ENCODE measurements at regions not wholly inside any gene's neighbourhood (a gene's known extent, or its start where the extent isn't known, plus 50 kb on each side); places are given as distances from the start of the nearest gene placed in this dataset.

DNA sequence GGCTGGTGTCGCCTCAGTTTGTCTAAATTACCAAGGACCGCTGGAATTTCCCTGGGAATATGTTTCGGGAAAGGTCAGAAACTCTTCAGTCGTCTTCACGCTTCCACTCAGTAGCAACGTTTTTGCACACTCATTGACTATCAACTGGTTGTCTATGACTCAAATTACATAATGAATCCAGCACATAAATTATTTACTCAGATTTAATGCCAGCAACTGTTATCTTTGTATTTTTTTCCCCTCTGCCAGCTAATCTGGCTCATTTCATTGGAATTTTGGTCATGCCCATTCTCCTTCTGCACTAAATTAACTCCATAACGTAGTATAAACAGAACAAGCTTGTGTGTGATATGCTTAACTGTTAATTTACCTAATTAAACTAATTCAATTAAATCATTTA lies 372.7 kb upstream of the ZFHX3 start:
- Histone ChIP-seq H3K9me3 (ENCODE audit: control insufficient read depth, insufficient read depth, low read length) (no peaks in the 10 kb centered on the region), H3K79me2 (ENCODE audit: control insufficient read depth, low read length) (no peaks in the 10 kb centered on the region), H3K9me2 (replicated peaks; ENCODE audit: control insufficient read depth, low read length) (no peaks in the 10 kb centered on the region), H3K4me2 (ENCODE audit: low read length) (no peak overlapping the region), H3K27ac (ENCODE audit: low read depth, low read length) (no peak overlapping the region), H3K4me1 (ENCODE audit: control insufficient read depth, low read length) (no peaks in the 10 kb centered on the region), H3K4me3 (ENCODE audit: low read length) (no peak overlapping the region), H3K36me3 (ENCODE audit: control insufficient read depth, low read length) (no peaks in the 10 kb centered on the region), H3F3A (ENCODE audit: control insufficient read depth, insufficient read depth) (no peaks in the 10 kb centered on the region), H3K27me3 (ENCODE audit: control insufficient read depth, low read length) (no peaks in the 10 kb centered on the region), H4K20me1 (ENCODE audit: control insufficient read depth, insufficient read depth, low read depth, low read length) (no peaks in the 10 kb centered on the region)
- TF ChIP-seq, protein P1, sequence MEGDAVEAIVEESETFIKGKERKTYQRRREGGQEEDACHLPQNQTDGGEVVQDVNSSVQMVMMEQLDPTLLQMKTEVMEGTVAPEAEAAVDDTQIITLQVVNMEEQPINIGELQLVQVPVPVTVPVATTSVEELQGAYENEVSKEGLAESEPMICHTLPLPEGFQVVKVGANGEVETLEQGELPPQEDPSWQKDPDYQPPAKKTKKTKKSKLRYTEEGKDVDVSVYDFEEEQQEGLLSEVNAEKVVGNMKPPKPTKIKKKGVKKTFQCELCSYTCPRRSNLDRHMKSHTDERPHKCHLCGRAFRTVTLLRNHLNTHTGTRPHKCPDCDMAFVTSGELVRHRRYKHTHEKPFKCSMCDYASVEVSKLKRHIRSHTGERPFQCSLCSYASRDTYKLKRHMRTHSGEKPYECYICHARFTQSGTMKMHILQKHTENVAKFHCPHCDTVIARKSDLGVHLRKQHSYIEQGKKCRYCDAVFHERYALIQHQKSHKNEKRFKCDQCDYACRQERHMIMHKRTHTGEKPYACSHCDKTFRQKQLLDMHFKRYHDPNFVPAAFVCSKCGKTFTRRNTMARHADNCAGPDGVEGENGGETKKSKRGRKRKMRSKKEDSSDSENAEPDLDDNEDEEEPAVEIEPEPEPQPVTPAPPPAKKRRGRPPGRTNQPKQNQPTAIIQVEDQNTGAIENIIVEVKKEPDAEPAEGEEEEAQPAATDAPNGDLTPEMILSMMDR (IDR thresholded peaks at IDR 0.05; ENCODE audit: low read depth, low read length, poor library complexity, severe bottlenecking) = no peak
- no peak for TF ChIP-seq EZH2phosphoT487 (IDR thresholded peaks at IDR 0.05; ENCODE audit: borderline replicate concordance, low read length)

GRCh38 chr16:73420244-73420643 lies 372.3 kb upstream of the ZFHX3 start:
- no peaks in the 10 kb centered on the region for H3K36me3 ChIP-seq (ENCODE audit: control insufficient read depth, low read length)
- no peak overlapping the region for H3K4me2 ChIP-seq (ENCODE audit: low read length)
- H3K27me3 ChIP-seq (ENCODE audit: control insufficient read depth, low read length) = no peaks in the 10 kb centered on the region
- no peak overlapping the region for H3K27ac ChIP-seq (ENCODE audit: low read depth, low read length)
- H3K79me2 ChIP-seq (ENCODE audit: control insufficient read depth, low read length) = no peaks in the 10 kb centered on the region
- H3K4me3 ChIP-seq (ENCODE audit: low read length) = no peak overlapping the region
- H3K9me2 ChIP-seq (replicated peaks; ENCODE audit: control insufficient read depth, low read length) = no peaks in the 10 kb centered on the region
- H3F3A ChIP-seq (ENCODE audit: control insufficient read depth, insufficient read depth) = no peaks in the 10 kb centered on the region
- H4K20me1 ChIP-seq (ENCODE audit: control insufficient read depth, insufficient read depth, low read depth, low read length) = no peaks in the 10 kb centered on the region
- H3K9me3 ChIP-seq (ENCODE audit: control insufficient read depth, insufficient read depth, low read length) = no peaks in the 10 kb centered on the region
- TF ChIP-seq, protein P1 (IDR thresholded peaks at IDR 0.05; ENCODE audit: low read depth, low read length, poor library complexity, severe bottlenecking) = no peak
- no peak for TF ChIP-seq EZH2phosphoT487 (IDR thresholded peaks at IDR 0.05; ENCODE audit: borderline replicate concordance, low read length)
- H3K4me1 ChIP-seq (ENCODE audit: control insufficient read depth, low read length) = no peaks in the 10 kb centered on the region

DNA sequence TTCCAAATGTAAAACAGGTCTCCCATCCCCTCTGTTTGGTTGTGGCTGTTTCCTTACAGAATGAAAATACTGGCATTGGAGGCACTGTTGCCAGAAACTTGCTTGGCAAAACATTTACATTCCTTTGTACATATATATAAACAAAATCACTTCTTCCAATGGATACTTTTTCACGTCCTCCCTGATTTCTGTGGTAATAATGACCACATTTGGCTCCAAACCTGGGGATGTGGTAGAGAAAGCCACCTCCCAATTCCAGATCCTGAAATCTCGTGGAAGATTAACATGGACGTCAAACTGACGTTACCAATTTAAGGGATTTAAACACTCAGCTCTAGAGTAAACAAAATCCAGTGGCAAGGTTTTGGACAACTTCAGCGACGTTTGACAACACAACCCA lies 370.8 kb upstream of the ZFHX3 start:
- no peaks in the 10 kb centered on the region for H3F3A ChIP-seq (ENCODE audit: control insufficient read depth, insufficient read depth)
- no peaks in the 10 kb centered on the region for H3K9me2 ChIP-seq (replicated peaks; ENCODE audit: control insufficient read depth, low read length)
- H3K27me3 ChIP-seq (ENCODE audit: control insufficient read depth, low read length) = no peaks in the 10 kb centered on the region
- no peaks in the 10 kb centered on the region for H3K4me1 ChIP-seq (ENCODE audit: control insufficient read depth, low read length)
- H3K4me3 ChIP-seq (ENCODE audit: low read length) = no peak overlapping the region
- TF ChIP-seq, protein P1 (IDR thresholded peaks at IDR 0.05; ENCODE audit: low read depth, low read length, poor library complexity, severe bottlenecking) = no peak
- TF ChIP-seq EZH2phosphoT487 (IDR thresholded peaks at IDR 0.05; ENCODE audit: borderline replicate concordance, low read length) = no peak
- no peaks in the 10 kb centered on the region for H3K9me3 ChIP-seq (ENCODE audit: control insufficient read depth, insufficient read depth, low read length)
- no peak overlapping the region for H3K27ac ChIP-seq (ENCODE audit: low read depth, low read length)
- no peaks in the 10 kb centered on the region for H3K79me2 ChIP-seq (ENCODE audit: control insufficient read depth, low read length)
- no peak overlapping the region for H3K4me2 ChIP-seq (ENCODE audit: low read length)
- H4K20me1 ChIP-seq (ENCODE audit: control insufficient read depth, insufficient read depth, low read depth, low read length) = no peaks in the 10 kb centered on the region
- no peaks in the 10 kb centered on the region for H3K36me3 ChIP-seq (ENCODE audit: control insufficient read depth, low read length)

DNA sequence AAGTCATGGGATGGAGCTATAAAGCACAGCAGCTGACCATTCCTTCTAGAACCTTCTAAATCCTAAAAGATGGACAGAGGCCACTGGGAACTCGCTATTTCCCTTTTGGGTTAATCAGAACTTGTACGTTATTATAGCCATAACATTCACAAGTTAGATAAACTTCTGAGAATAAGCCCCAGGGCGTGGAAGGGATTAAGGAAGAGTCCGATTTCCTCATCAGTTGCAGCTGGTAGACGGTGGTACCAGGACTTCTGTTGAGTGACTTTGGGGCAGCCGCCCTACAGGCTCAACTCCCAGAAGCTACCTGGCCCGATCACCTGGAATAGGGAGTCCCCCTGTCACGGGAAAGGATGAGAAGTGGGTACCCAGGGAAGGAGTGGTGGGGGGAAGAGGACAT lies 370.1 kb upstream of the ZFHX3 start:
- TF ChIP-seq, protein P1 (IDR thresholded peaks at IDR 0.05; ENCODE audit: low read depth, low read length, poor library complexity, severe bottlenecking) = no peak
- TF ChIP-seq EZH2phosphoT487 (IDR thresholded peaks at IDR 0.05; ENCODE audit: borderline replicate concordance, low read length) = no peak
- H4K20me1 ChIP-seq (ENCODE audit: control insufficient read depth, insufficient read depth, low read depth, low read length) = no peaks in the 10 kb centered on the region
- no peaks in the 10 kb centered on the region for H3K79me2 ChIP-seq (ENCODE audit: control insufficient read depth, low read length)
- no peak overlapping the region for H3K4me2 ChIP-seq (ENCODE audit: low read length)
- H3K36me3 ChIP-seq (ENCODE audit: control insufficient read depth, low read length) = no peaks in the 10 kb centered on the region
- H3K4me3 ChIP-seq (ENCODE audit: low read length) = no peak overlapping the region
- no peaks in the 10 kb centered on the region for H3K4me1 ChIP-seq (ENCODE audit: control insufficient read depth, low read length)
- H3K27ac ChIP-seq (ENCODE audit: low read depth, low read length) = no peak overlapping the region
- no peaks in the 10 kb centered on the region for H3K27me3 ChIP-seq (ENCODE audit: control insufficient read depth, low read length)
- H3F3A ChIP-seq (ENCODE audit: control insufficient read depth, insufficient read depth) = no peaks in the 10 kb centered on the region
- no peaks in the 10 kb centered on the region for H3K9me2 ChIP-seq (replicated peaks; ENCODE audit: control insufficient read depth, low read length)
- H3K9me3 ChIP-seq (ENCODE audit: control insufficient read depth, insufficient read depth, low read length) = no peaks in the 10 kb centered on the region

All from DOHH2 (cell line).